HepG2 (cell line): ENCODE measurements at regions not wholly inside any gene's neighbourhood (a gene's known extent, or its start where the extent isn't known, plus 50 kb on each side); places are given as distances from the start of the nearest gene placed in this dataset.

Experiments used
- ATAC-seq: fragments of 200-7000 bp; cut with Tn5 transposase; 3 replicates; pipeline ENCODE4 v1.9.1; 2020; ENCODE audit warnings: mild to moderate bottlenecking, moderate library complexity
- BruUV-seq: library from RNA; stranded (reverse); fragments of 400-500 nt; replicated peaks from 2 replicates; lab custom pipeline; 2021; lab: Mats Ljungman, UMichigan
- CTCF ChIA-PET: fragments of 300-600 bp; formaldehyde crosslinking; extraction: SDS; loops from one replicate; lab custom pipeline; 2021; ENCODE audit warnings: low total read pairs, inconsistent platforms, low intra/inter-chr PET ratio; lab: Yijun Ruan, JAX
- POLR2A ChIA-PET: fragments of 350-600 bp; sonication (Branson Sonifier 250); formaldehyde crosslinking; loops from one replicate; lab custom pipeline; 2020; ENCODE audit warnings: antibody characterized with exemption, inconsistent platforms; lab: Yijun Ruan, JAX
- DNase-seq: peaks from one replicate; pipeline ENCODE4 v3.0.0-alpha.2; 2015; ENCODE audit warnings: low spot score
- FAIRE-seq: peaks from 3 replicates; lab custom pipeline; 2011; peaks lifted over from hg19 to GRCh38; lab: Jason Lieb, UNC
- H2AFZ ChIP-seq: one replicate; pipeline ENCODE4 v1.6.1; 2011; ENCODE audit warnings: low read length, inconsistent platforms
- H3K27ac ChIP-seq: fragments of 300-600 bp; 3 replicates; pipeline ENCODE4 v1.8.0; 2011; ENCODE audit warnings: mixed run types, mild to moderate bottlenecking, mixed read lengths, low read length, inconsistent platforms; ENCODE audit not compliant: insufficient read depth; ENCODE audit errors: extremely low read length
- H3K27me3 ChIP-seq, 2 experiments: fragments of 200-600 bp in 1 of 2; 2 replicates in 1 of 2; 3 replicates in 1 of 2; pipeline versions ENCODE4 v1.6.0 to v1.8.0; 2011; ENCODE audit warnings: low read length in 2 of 2, mild to moderate bottlenecking in 2 of 2, moderate library complexity in 2 of 2, inconsistent platforms in 1 of 2; ENCODE audit not compliant: insufficient read depth in 2 of 2, control insufficient read depth in 1 of 2
- H3K36me3 ChIP-seq, 2 experiments: fragments of 200-600 bp in 1 of 2; replicated peaks in 1 of 2; 2 replicates in 1 of 2; 3 replicates in 1 of 2; pipeline versions ENCODE4 v1.5.1 to v1.8.0; 2011; ENCODE audit warnings: low read length in 2 of 2, inconsistent platforms in 1 of 2; ENCODE audit not compliant: insufficient read depth in 2 of 2, control insufficient read depth in 1 of 2
- H3K4me1 ChIP-seq: 2 replicates; pipeline ENCODE4 v1.5.1; 2012; ENCODE audit warnings: low read length, inconsistent platforms; ENCODE audit not compliant: insufficient read depth
- H3K4me2 ChIP-seq: 2 replicates; pipeline ENCODE4 v1.6.0; 2011; ENCODE audit warnings: low read depth, low read length, inconsistent platforms
- H3K4me3 ChIP-seq, 3 experiments: fragments of 200-600 bp in 1 of 3; sonication (generic), shearing (Covaris generic) in 1 of 3; replicated peaks in 1 of 3; 2 replicates each; pipeline ENCODE4 v1.5.1; 2011 to 2016; ENCODE audit warnings: low read length in 3 of 3, inconsistent platforms in 2 of 3, low read depth in 2 of 3, mild to moderate bottlenecking in 2 of 3, control low read depth in 1 of 3, mixed read lengths in 1 of 3; ENCODE audit not compliant: insufficient read depth in 1 of 3
- H3K79me2 ChIP-seq: one replicate; pipeline ENCODE4 v1.6.1; 2011; ENCODE audit warnings: low read length, inconsistent platforms; ENCODE audit not compliant: insufficient read depth
- H3K9ac ChIP-seq: 2 replicates; pipeline ENCODE4 v1.6.0; 2011; ENCODE audit warnings: mild to moderate bottlenecking, low read depth, low read length, inconsistent platforms; ENCODE audit not compliant: insufficient read depth
- H3K9me3 ChIP-seq: 2 replicates; pipeline ENCODE4 v1.5.1; 2012; ENCODE audit warnings: mild to moderate bottlenecking, low read length
- H4K20me1 ChIP-seq: 2 replicates; pipeline ENCODE4 v1.6.0; 2011; ENCODE audit warnings: inconsistent platforms, mild to moderate bottlenecking, low read length, moderate library complexity; ENCODE audit not compliant: insufficient read depth
- BRF2 ChIP-seq: sonication (generic); formaldehyde crosslinking; IDR thresholded peaks from 2 replicates; pipeline ENCODE4 v1.8.1; 2022; ENCODE audit warnings: mild to moderate bottlenecking, missing genetic modification reagents
- DMAP1 ChIP-seq: IDR thresholded peaks from 2 replicates; pipeline ENCODE4 v1.6.1; 2016
- ELF3 ChIP-seq: IDR thresholded peaks from 2 replicates; pipeline ENCODE4 v1.6.1; 2016; ENCODE audit warnings: missing genetic modification reagents, missing compliant biosample characterization
- EP300 ChIP-seq, 3 experiments: sonication (generic) in 1 of 3; formaldehyde crosslinking in 1 of 3; IDR thresholded peaks; 2 replicates each; pipeline versions ENCODE4 v1.5.1 to v1.6.1; 2011 to 2020; ENCODE audit warnings: low read depth in 2 of 3, low read length in 2 of 3, borderline replicate concordance in 1 of 3, improper control_type of control experiment in 1 of 3, mild to moderate bottlenecking in 1 of 3, missing genetic modification reagents in 1 of 3, moderate library complexity in 1 of 3
- MLLT10 ChIP-seq: sonication (generic); formaldehyde crosslinking; IDR thresholded peaks from 2 replicates; pipeline ENCODE4 v1.4.0; 2020; ENCODE audit warnings: missing genetic modification reagents
- REL ChIP-seq: sonication (generic); formaldehyde crosslinking; conservative IDR thresholded peaks from 2 replicates; pipeline ENCODE4 v1.8.0; 2022; ENCODE audit warnings: mild to moderate bottlenecking, missing genetic modification reagents, moderate library complexity
- ZBTB21 ChIP-seq: sonication (generic); formaldehyde crosslinking; IDR thresholded peaks from 2 replicates; pipeline ENCODE4 v1.4.0; 2020; ENCODE audit warnings: missing genetic modification reagents
- ZNF660 ChIP-seq: sonication (generic); formaldehyde crosslinking; IDR thresholded peaks from 2 replicates; pipeline ENCODE4 v1.5.1; 2020; ENCODE audit warnings: mild to moderate bottlenecking, low read depth, missing genetic modification reagents, borderline replicate concordance
- ZZZ3 ChIP-seq: sonication (generic); formaldehyde crosslinking; IDR thresholded peaks from 2 replicates; pipeline ENCODE4 v1.4.0; 2020; ENCODE audit warnings: missing genetic modification reagents, mild to moderate bottlenecking, borderline replicate concordance
- WGBS: methylation state at CpG from one replicate; pipeline ENCODE4 v1.1.6; 2017; ENCODE audit warnings: low lambda C conversion rate; 5-methylcytosine and 5-hydroxymethylcytosine counted together
- in situ Hi-C: cut with HindIII; loops from 2 replicates; pipeline ENCODE4 v1.10.0; 2017; ENCODE audit warnings: low pct_unique_long_range_greater_than_20kb; ENCODE audit not compliant: extremely low pct_ligation_motif_present
- intact Hi-C: fragments of 100-400 bp; cut with micrococcal nuclease; formaldehyde crosslinking; loops from one replicate; pipeline ENCODE4 v1.10.0; 2022; ENCODE audit not compliant: unreplicated experiment
- TF ChIP-seq, protein P1 (sequence below): sonication (generic); formaldehyde crosslinking; IDR thresholded peaks from 2 replicates; pipeline ENCODE4 v1.9.0; 2022; ENCODE audit warnings: missing genetic modification reagents, mild to moderate bottlenecking, borderline replicate concordance

GRCh38 chr17:5638596-5638995 is 54.3 kb upstream of the NLRP1 start (continued):
- TF ChIP-seq BRF2 (CRISPR knock-in tag) = no peak
- TF ChIP-seq REL (CRISPR knock-in tag) = no peak
- no peak for TF ChIP-seq ELF3 (CRISPR knock-in tag)
- no peak for TF ChIP-seq MLLT10 (CRISPR knock-in tag)
- no peak for TF ChIP-seq ZBTB21 (CRISPR knock-in tag)
- TF ChIP-seq EP300 (IDR thresholded peaks at IDR 0.05; ENCODE audit: low read depth in 2 of 2, low read length in 2 of 2) = no peak
- TF ChIP-seq EP300 (CRISPR knock-in tag; IDR thresholded peaks at IDR 0.05; ENCODE audit: borderline replicate concordance) = no peak
- TF ChIP-seq ZZZ3 (CRISPR knock-in tag) = no peak
- TF ChIP-seq, all 625 proteins: peak for 0

GRCh38 chr17:5640726-5641125 is 56.4 kb upstream of the NLRP1 start:
- Histone ChIP-seq H3K9ac (no peak overlapping the region), H3K9me3 (no peaks in the 10 kb centered on the region), H3K4me3 (no peak overlapping the region), H3K4me2 (no peak overlapping the region), H3K4me1 (no peaks in the 10 kb centered on the region), H2AFZ (no peak overlapping the region), H3K79me2 (no peaks in the 10 kb centered on the region), H3K36me3 (no peaks in the 10 kb centered on the region), H3K27me3 (peaks cover 0 to 10% of the 10 kb centered on the region in 2 experiments; a peak in 1 of 5 replicates), H3K27ac (no peak overlapping the region), H4K20me1 (no peaks in the 10 kb centered on the region)
- intact Hi-C loops (no loop called here), in situ Hi-C loops (no loop called here)
- WGBS = 0% methylated on average over 2 of the region's 2 CpGs
- TF ChIP-seq DMAP1 (CRISPR knock-in tag) (no peak), ZNF660 (CRISPR knock-in tag) (no peak)
- TF ChIP-seq, protein P1, sequence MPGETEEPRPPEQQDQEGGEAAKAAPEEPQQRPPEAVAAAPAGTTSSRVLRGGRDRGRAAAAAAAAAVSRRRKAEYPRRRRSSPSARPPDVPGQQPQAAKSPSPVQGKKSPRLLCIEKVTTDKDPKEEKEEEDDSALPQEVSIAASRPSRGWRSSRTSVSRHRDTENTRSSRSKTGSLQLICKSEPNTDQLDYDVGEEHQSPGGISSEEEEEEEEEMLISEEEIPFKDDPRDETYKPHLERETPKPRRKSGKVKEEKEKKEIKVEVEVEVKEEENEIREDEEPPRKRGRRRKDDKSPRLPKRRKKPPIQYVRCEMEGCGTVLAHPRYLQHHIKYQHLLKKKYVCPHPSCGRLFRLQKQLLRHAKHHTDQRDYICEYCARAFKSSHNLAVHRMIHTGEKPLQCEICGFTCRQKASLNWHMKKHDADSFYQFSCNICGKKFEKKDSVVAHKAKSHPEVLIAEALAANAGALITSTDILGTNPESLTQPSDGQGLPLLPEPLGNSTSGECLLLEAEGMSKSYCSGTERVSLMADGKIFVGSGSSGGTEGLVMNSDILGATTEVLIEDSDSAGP (CRISPR knock-in tag) = no peak
- ChIA-PET POLR2A (no interaction called here), CTCF (no interaction called here)
- FAIRE-seq (no peak), ATAC-seq (no peak), DNase-seq (no peak)
- no TSS peak for BruUV-seq
